ENCODE measurements at regions not wholly inside any gene's neighbourhood (a gene's known extent, or its start where the extent isn't known, plus 50 kb on each side); places are given as distances from the start of the nearest gene placed in this dataset.
A peak's percentile ranks its signal among the peaks of the same experiment; 100 is the strongest.

GRCh38 chr3:22940285-22940684 lies 262.8 kb upstream of the UBE2E2 start:
- no peak for DNase-seq (ENCODE audit: low spot score)

GRCh38 chr3:22942981-22943380 lies 260.1 kb upstream of the UBE2E2 start:
- DNase-seq (ENCODE audit: low spot score), result no peak

- no peak for DNase-seq (ENCODE audit: low spot score)
These were observed 255.3 kb upstream of the UBE2E2 start for GRCh38 chr3:22947851-22948250.

GRCh38 chr3:22951910-22952309 lies 251.2 kb upstream of the UBE2E2 start:
- DNase-seq (ENCODE audit: low spot score), result no peak

GRCh38 chr3:22952860-22953259 lies 250.3 kb upstream of the UBE2E2 start:
- DNase-seq (ENCODE audit: low spot score), result no peak

- no peak for DNase-seq (ENCODE audit: low spot score)
These were observed 243.5 kb upstream of the UBE2E2 start for GRCh38 chr3:22959593-22959992.

- peak; percentile 65 for DNase-seq (ENCODE audit: low spot score)
These were observed 242.8 kb upstream of the UBE2E2 start for GRCh38 chr3:22960105-22960984.

- no peak for DNase-seq (ENCODE audit: low spot score)
These were observed 240.9 kb upstream of the UBE2E2 start for GRCh38 chr3:22962244-22962643.

- no peak for DNase-seq (ENCODE audit: low spot score)
These were observed 236.8 kb upstream of the UBE2E2 start for GRCh38 chr3:22966349-22966748.

- DNase-seq (ENCODE audit: low spot score), result no peak
These were observed 233.9 kb upstream of the UBE2E2 start for GRCh38 chr3:22969276-22969675.

- DNase-seq (ENCODE audit: low spot score), result peak; percentile 42
These were observed 231.6 kb upstream of the UBE2E2 start for GRCh38 chr3:22971497-22971896.

- DNase-seq (ENCODE audit: low spot score), result no peak
These were observed 226.1 kb upstream of the UBE2E2 start for GRCh38 chr3:22977042-22977441.

GRCh38 chr3:22977650-22978289 lies 225.4 kb upstream of the UBE2E2 start:
- DNase-seq (ENCODE audit: low spot score), result no peak

GRCh38 chr3:22979581-22979980 lies 223.5 kb upstream of the UBE2E2 start:
- DNase-seq (ENCODE audit: low spot score), result no peak

- no peak for DNase-seq (ENCODE audit: low spot score)
These were observed 222.8 kb upstream of the UBE2E2 start for GRCh38 chr3:22980346-22980745.

GRCh38 chr3:22981166-22981565 lies 222.0 kb upstream of the UBE2E2 start:
- no peak for DNase-seq (ENCODE audit: low spot score)

GRCh38 chr3:22981861-22982260 lies 221.3 kb upstream of the UBE2E2 start:
- DNase-seq (ENCODE audit: low spot score), result no peak

GRCh38 chr3:22982981-22983587 lies 220.0 kb upstream of the UBE2E2 start:
- no peak for DNase-seq (ENCODE audit: low spot score)

- DNase-seq (ENCODE audit: low spot score), result no peak
These were observed 216.2 kb upstream of the UBE2E2 start for GRCh38 chr3:22986958-22987357.

GRCh38 chr3:22988566-22988965 lies 214.6 kb upstream of the UBE2E2 start:
- no peak for DNase-seq (ENCODE audit: low spot score)

- no peak for DNase-seq (ENCODE audit: low spot score)
These were observed 213.4 kb upstream of the UBE2E2 start for GRCh38 chr3:22989716-22990115.

- DNase-seq (ENCODE audit: low spot score), result no peak
These were observed 212.6 kb upstream of the UBE2E2 start for GRCh38 chr3:22990291-22991200.
